ENCODE measurements at regions not wholly inside any gene's neighbourhood (a gene's known extent, or its start where the extent isn't known, plus 50 kb on each side); places are given as distances from the start of the nearest gene placed in this dataset.
A peak's percentile ranks its signal among the peaks of the same experiment; 100 is the strongest.
"Not testable (repeated sequence)": the region's sequence is repeated elsewhere in the genome, so short reads cannot be mapped to it uniquely, and the experiment has no call there.

- in situ Hi-C loops (cut with HindIII; ENCODE audit: low sequenced_read_pairs): no loop called here
- no peak for DNase-seq (ENCODE audit: low read depth)
- TF ChIP-seq CTCF (IDR thresholded peaks at IDR 0.05; ENCODE audit: low read depth, low read length, missing control alignments): no peak
- no peak overlapping the region for H3K4me3 ChIP-seq (ENCODE audit: low read depth, low read length)
Observed at GRCh38 chr11:93041682-93042081, 72.2 kb downstream of the MTNR1B start.

GRCh38 chr11:93043186-93043585 is 73.7 kb downstream of the MTNR1B start:
- DNase-seq (ENCODE audit: low read depth); H3K4me3 ChIP-seq (ENCODE audit: low read depth, low read length); in situ Hi-C loops (cut with HindIII; ENCODE audit: low sequenced_read_pairs): not testable (repeated sequence)

GRCh38 chr11:93049740-93050139 is 80.3 kb downstream of the MTNR1B start:
- in situ Hi-C loops (cut with HindIII; ENCODE audit: low sequenced_read_pairs): no loop called here
- DNase-seq (ENCODE audit: low read depth): no peak
- H3K4me3 ChIP-seq (ENCODE audit: low read depth, low read length): no peak overlapping the region
- no peak for TF ChIP-seq CTCF (IDR thresholded peaks at IDR 0.05; ENCODE audit: low read depth, low read length, missing control alignments)

GRCh38 chr11:93051186-93051585 is 81.7 kb downstream of the MTNR1B start:
- no peak for TF ChIP-seq CTCF (IDR thresholded peaks at IDR 0.05; ENCODE audit: low read depth, low read length, missing control alignments)
- in situ Hi-C loops (cut with HindIII; ENCODE audit: low sequenced_read_pairs): no loop called here
- H3K4me3 ChIP-seq (ENCODE audit: low read depth, low read length): no peak overlapping the region
- DNase-seq (ENCODE audit: low read depth): no peak

- no peak for TF ChIP-seq CTCF (IDR thresholded peaks at IDR 0.05; ENCODE audit: low read depth, low read length, missing control alignments)
- H3K4me3 ChIP-seq (ENCODE audit: low read depth, low read length): no peak overlapping the region
- no peak for DNase-seq (ENCODE audit: low read depth)
- in situ Hi-C loops (cut with HindIII; ENCODE audit: low sequenced_read_pairs): no loop called here
Observed at GRCh38 chr11:93053864-93054263, 84.4 kb downstream of the MTNR1B start.

GRCh38 chr11:93054279-93054678 is 84.8 kb downstream of the MTNR1B start:
- no peak for TF ChIP-seq CTCF (IDR thresholded peaks at IDR 0.05; ENCODE audit: low read depth, low read length, missing control alignments)
- DNase-seq (ENCODE audit: low read depth): no peak
- in situ Hi-C loops (cut with HindIII; ENCODE audit: low sequenced_read_pairs): no loop called here
- H3K4me3 ChIP-seq (ENCODE audit: low read depth, low read length): no peak overlapping the region

GRCh38 chr11:93054881-93055280 is 85.4 kb downstream of the MTNR1B start:
- peak; percentile 78 for DNase-seq (ENCODE audit: low read depth)
- TF ChIP-seq CTCF (IDR thresholded peaks at IDR 0.05; ENCODE audit: low read depth, low read length, missing control alignments): no peak
- no peak overlapping the region for H3K4me3 ChIP-seq (ENCODE audit: low read depth, low read length)
- in situ Hi-C loops (cut with HindIII; ENCODE audit: low sequenced_read_pairs): no loop called here

All from astrocyte of the cerebellum (primary cell).